ENCODE measurements at regions not wholly inside any gene's neighbourhood (a gene's known extent, or its start where the extent isn't known, plus 50 kb on each side); places are given as distances from the start of the nearest gene placed in this dataset.

- intact Hi-C loops (cut with micrococcal nuclease) (no loop called here), dilution Hi-C loops (cut with MboI; ENCODE audit: extremely low pct_ligation_motif_present, low sequenced_read_pairs) (no loop called here)
- CTCF ChIA-PET = no interaction called here
Measured at GRCh38 chr4:156516698-156517097, 454.9 kb downstream of the PDGFC start.

More at GRCh38 chr4:156516698-156517097, 454.9 kb downstream of the PDGFC start:
- DNase-seq (ENCODE audit: low read depth, low spot score) (no peak), FAIRE-seq (no peak)
- POLR2A ChIA-PET = no interaction called here
- Histone ChIP-seq H3K4me1 (ENCODE audit: control insufficient read depth, extremely low read depth, insufficient read depth, low read length) (no peaks in the 10 kb centered on the region), H3K36me3 (ENCODE audit: control insufficient read depth in 2 of 2, extremely low read depth in 1 of 2, insufficient read depth in 2 of 2, low read length in 2 of 2) (no peaks in the 10 kb centered on the region), H4K20me1 (replicated peaks; ENCODE audit: control insufficient read depth, extremely low read depth, insufficient read depth, low read length) (no peaks in the 10 kb centered on the region), H3K4me3 (replicated peaks in 1 of 3; ENCODE audit: insufficient read depth in 1 of 3, low read depth in 1 of 3, low read length in 3 of 3) (no peak overlapping the region), H3K27ac (ENCODE audit: insufficient read depth, low read depth, low read length) (no peak overlapping the region), H3K4me2 (ENCODE audit: insufficient read depth, low read length) (no peak overlapping the region), H3K9me3 (replicated peaks; ENCODE audit: control insufficient read depth, insufficient read depth, low read length) (no peaks in the 10 kb centered on the region), H3K27me3 (ENCODE audit: control insufficient read depth in 2 of 2, insufficient read depth in 2 of 2, low read length in 2 of 2) (no peaks in the 10 kb centered on the region), H3K79me2 (ENCODE audit: control insufficient read depth, insufficient read depth, low read length) (no peaks in the 10 kb centered on the region), H2AFZ (ENCODE audit: low read depth, low read length) (no peak overlapping the region), H3K9ac (replicated peaks; ENCODE audit: extremely low read depth, insufficient read depth, low read length) (no peak overlapping the region), H3K9me1 (replicated peaks; ENCODE audit: control insufficient read depth, extremely low read depth, insufficient read depth, low read length) (no peaks in the 10 kb centered on the region)
- no TSS peak for BruUV-seq (replicated peaks)
- no peak for TF ChIP-seq EZH2 (IDR thresholded peaks at IDR 0.05; ENCODE audit: borderline replicate concordance, low read depth, low read length, severe bottlenecking)
- TF ChIP-seq, protein P1, sequence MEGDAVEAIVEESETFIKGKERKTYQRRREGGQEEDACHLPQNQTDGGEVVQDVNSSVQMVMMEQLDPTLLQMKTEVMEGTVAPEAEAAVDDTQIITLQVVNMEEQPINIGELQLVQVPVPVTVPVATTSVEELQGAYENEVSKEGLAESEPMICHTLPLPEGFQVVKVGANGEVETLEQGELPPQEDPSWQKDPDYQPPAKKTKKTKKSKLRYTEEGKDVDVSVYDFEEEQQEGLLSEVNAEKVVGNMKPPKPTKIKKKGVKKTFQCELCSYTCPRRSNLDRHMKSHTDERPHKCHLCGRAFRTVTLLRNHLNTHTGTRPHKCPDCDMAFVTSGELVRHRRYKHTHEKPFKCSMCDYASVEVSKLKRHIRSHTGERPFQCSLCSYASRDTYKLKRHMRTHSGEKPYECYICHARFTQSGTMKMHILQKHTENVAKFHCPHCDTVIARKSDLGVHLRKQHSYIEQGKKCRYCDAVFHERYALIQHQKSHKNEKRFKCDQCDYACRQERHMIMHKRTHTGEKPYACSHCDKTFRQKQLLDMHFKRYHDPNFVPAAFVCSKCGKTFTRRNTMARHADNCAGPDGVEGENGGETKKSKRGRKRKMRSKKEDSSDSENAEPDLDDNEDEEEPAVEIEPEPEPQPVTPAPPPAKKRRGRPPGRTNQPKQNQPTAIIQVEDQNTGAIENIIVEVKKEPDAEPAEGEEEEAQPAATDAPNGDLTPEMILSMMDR (IDR thresholded peaks at IDR 0.05; ENCODE audit: extremely low read depth in 1 of 2, insufficient read depth in 1 of 2, low read depth in 1 of 2, low read length in 2 of 2) = no peak
- TF ChIP-seq GATA2 (IDR thresholded peaks at IDR 0.05; ENCODE audit: insufficient read depth, insufficient read length, low read depth, low read length) = no peak
- TF ChIP-seq MYC (IDR thresholded peaks at IDR 0.05; ENCODE audit: low read depth, low read length) = no peak
- no peak for TF ChIP-seq JUN (IDR thresholded peaks at IDR 0.05; ENCODE audit: borderline replicate concordance, insufficient read depth, insufficient read length, low read depth)
- TF ChIP-seq POLR2AphosphoS5 (IDR thresholded peaks at IDR 0.05; ENCODE audit: insufficient read depth, low read depth, low read length) = no peak
- TF ChIP-seq FOS (IDR thresholded peaks at IDR 0.05; ENCODE audit: borderline replicate concordance, insufficient read depth, low read length) = no peak
- no peak for TF ChIP-seq MAX (IDR thresholded peaks at IDR 0.05; ENCODE audit: insufficient read depth, insufficient read length)

Data from endothelial cell of umbilical vein (primary cell).